WTC11 (cell line): ENCODE measurements at regions not wholly inside any gene's neighbourhood (a gene's known extent, or its start where the extent isn't known, plus 50 kb on each side); places are given as distances from the start of the nearest gene placed in this dataset.

ENCODE experiments used
- ATAC-seq: fragments of 200-7000 bp; cut with Tn5 transposase; 2 replicates; pipeline ENCODE4 v1.10.0; 2021; ENCODE audit warnings: mild to moderate bottlenecking, moderate library complexity
- CTCF ChIA-PET: fragments of 300-600 bp; sonication (Branson Sonifier 250); formaldehyde crosslinking; loops from one replicate; lab custom pipeline; 2021; ENCODE audit warnings: antibody characterized with exemption; lab: Charles Lee
- POLR2A ChIA-PET: fragments of 350-600 bp; sonication (Branson Sonifier 250); formaldehyde crosslinking; loops from one replicate; lab custom pipeline; 2021; ENCODE audit warnings: antibody characterized with exemption; lab: Charles Lee
- DNase-seq: peaks from one replicate; pipeline ENCODE4 v3.0.0; 2021; ENCODE audit warnings: low spot score
- H3K27ac Mint-ChIP-seq: 2 replicates; pipeline ENCODE4 v1.8.0; 2021; ENCODE audit warnings: mixed read lengths
- H3K27me3 Mint-ChIP-seq: 2 replicates; pipeline ENCODE4 v1.8.0; 2021; ENCODE audit warnings: low read depth, mild to moderate bottlenecking, moderate library complexity, mixed read lengths
- H3K36me3 Mint-ChIP-seq: 2 replicates; pipeline ENCODE4 v1.8.0; 2021; ENCODE audit warnings: mixed read lengths
- H3K4me1 Mint-ChIP-seq: 2 replicates; pipeline ENCODE4 v1.8.0; 2022; ENCODE audit warnings: mixed read lengths
- H3K4me3 Mint-ChIP-seq: 2 replicates; pipeline ENCODE4 v1.8.0; 2021; ENCODE audit warnings: mild to moderate bottlenecking, moderate library complexity, mixed read lengths
- H3K9me3 Mint-ChIP-seq: 2 replicates; pipeline ENCODE4 v1.8.0; 2021; ENCODE audit warnings: mixed read lengths
- ATF1 ChIP-seq: sonication (generic); formaldehyde crosslinking; IDR thresholded peaks from 2 replicates; pipeline ENCODE4 v1.8.1; 2023; ENCODE audit warnings: mild to moderate bottlenecking, moderate library complexity, missing genetic modification reagents
- CREB1 ChIP-seq: sonication (generic); formaldehyde crosslinking; IDR thresholded peaks from 2 replicates; pipeline ENCODE4 v1.8.0; 2023; ENCODE audit warnings: mild to moderate bottlenecking, missing genetic modification reagents
- E2F1 ChIP-seq: sonication (generic); formaldehyde crosslinking; IDR thresholded peaks from 2 replicates; pipeline ENCODE4 v1.8.0; 2022; ENCODE audit warnings: mild to moderate bottlenecking, missing genetic modification reagents
- E2F5 ChIP-seq: sonication (generic); formaldehyde crosslinking; IDR thresholded peaks from 2 replicates; pipeline ENCODE4 v1.8.1; 2022; ENCODE audit warnings: mild to moderate bottlenecking, moderate library complexity, missing genetic modification reagents
- FOXK1 ChIP-seq: sonication (generic); formaldehyde crosslinking; IDR thresholded peaks from 2 replicates; pipeline ENCODE4 v1.8.0; 2022; ENCODE audit warnings: mild to moderate bottlenecking, moderate library complexity, missing genetic modification reagents
- FOXP1 ChIP-seq: sonication (generic); formaldehyde crosslinking; IDR thresholded peaks from 2 replicates; pipeline ENCODE4 v1.8.0; 2022; ENCODE audit warnings: missing genetic modification reagents, mild to moderate bottlenecking, moderate library complexity, borderline replicate concordance
- GABPB1 ChIP-seq: sonication (generic); formaldehyde crosslinking; IDR thresholded peaks from 2 replicates; pipeline ENCODE4 v1.8.1; 2023; ENCODE audit warnings: mild to moderate bottlenecking, missing genetic modification reagents
- NFE2L1 ChIP-seq: sonication (generic); formaldehyde crosslinking; IDR thresholded peaks from 2 replicates; pipeline ENCODE4 v1.8.1; 2023; ENCODE audit warnings: missing genetic modification reagents
- RELA ChIP-seq: sonication (generic); formaldehyde crosslinking; IDR thresholded peaks from 2 replicates; pipeline ENCODE4 v1.8.1; 2022; ENCODE audit warnings: missing genetic modification reagents, mild to moderate bottlenecking, borderline replicate concordance
- SOX15 ChIP-seq: fragments of 250-450 bp; sonication (Bioruptor Pico); IDR thresholded peaks from 2 replicates; pipeline ENCODE4 v1.9.0; 2021; ENCODE audit warnings: mild to moderate bottlenecking
- TEAD1 ChIP-seq: sonication (generic); formaldehyde crosslinking; IDR thresholded peaks from 2 replicates; pipeline ENCODE4 v1.8.0; 2022; ENCODE audit warnings: mild to moderate bottlenecking, missing genetic modification reagents
- ZMAT4 ChIP-seq: fragments of 250-450 bp; sonication (Bioruptor Pico); IDR thresholded peaks from 2 replicates; pipeline ENCODE4 v1.9.0; 2021; ENCODE audit warnings: mild to moderate bottlenecking
- ZNF121 ChIP-seq: sonication (generic); formaldehyde crosslinking; IDR thresholded peaks from 2 replicates; pipeline ENCODE4 v1.8.0; 2023; ENCODE audit warnings: missing genetic modification reagents
- ZNF219 ChIP-seq: sonication (generic); formaldehyde crosslinking; IDR thresholded peaks from 2 replicates; pipeline ENCODE4 v1.8.0; 2023; ENCODE audit warnings: missing genetic modification reagents, mild to moderate bottlenecking, borderline replicate concordance
- ZNF263 ChIP-seq: sonication (generic); formaldehyde crosslinking; IDR thresholded peaks from 2 replicates; pipeline ENCODE4 v1.8.1; 2022; ENCODE audit warnings: low read depth, mild to moderate bottlenecking, moderate library complexity, missing genetic modification reagents
- ZNF671 ChIP-seq: fragments of 250-450 bp; sonication (Bioruptor Pico); IDR thresholded peaks from 2 replicates; pipeline ENCODE4 v1.8.0; 2021; ENCODE audit warnings: mild to moderate bottlenecking
- ZSCAN18 ChIP-seq: fragments of 250-450 bp; sonication (Bioruptor Pico); IDR thresholded peaks from 2 replicates; pipeline ENCODE4 v2.1.2; 2022; ENCODE audit warnings: mild to moderate bottlenecking, moderate library complexity
- TF ChIP-seq, protein P1 (sequence below): sonication (generic); formaldehyde crosslinking; IDR thresholded peaks from 2 replicates; pipeline ENCODE4 v1.8.0; 2023; ENCODE audit warnings: missing genetic modification reagents
- TF ChIP-seq, protein P2 (sequence below): sonication (generic); formaldehyde crosslinking; conservative IDR thresholded peaks from 2 replicates; pipeline ENCODE4 v1.8.1; 2023; ENCODE audit warnings: mild to moderate bottlenecking, low read depth, missing genetic modification reagents, moderate library complexity
- TF ChIP-seq, protein P3 (sequence below): sonication (generic); formaldehyde crosslinking; IDR thresholded peaks from 2 replicates; pipeline ENCODE4 v1.8.1; 2023; ENCODE audit warnings: mild to moderate bottlenecking, missing genetic modification reagents
- TF ChIP-seq, protein P4 (sequence below): sonication (generic); formaldehyde crosslinking; IDR thresholded peaks from 2 replicates; pipeline ENCODE4 v1.8.1; 2022; ENCODE audit warnings: mild to moderate bottlenecking, missing genetic modification reagents, moderate library complexity, borderline replicate concordance

GRCh38 chr3:115236496-115236895 is 89.4 kb upstream of the ZBTB20 start (continued):
- TF ChIP-seq RELA (no peak), ATF1 (no peak), ZNF263 (no peak), FOXK1 (no peak), FOXP1 (CRISPR knock-in tag) (no peak), ZNF219 (CRISPR knock-in tag) (no peak), E2F1 (CRISPR knock-in tag) (no peak), GABPB1 (no peak), ZMAT4 (CRISPR knock-in tag) (no peak)

- DNase-seq: no peak
- Mint-ChIP-seq H3K27ac (no peak overlapping the region), H3K27me3 (no peaks in the 10 kb centered on the region), H3K4me3 (no peak overlapping the region), H3K9me3 (peaks cover 8% of the 10 kb centered on the region)
- POLR2A ChIA-PET: no interaction called here
- no peak for ATAC-seq
- no peak for TF ChIP-seq ZNF671
- TF ChIP-seq, all 79 proteins: peak for 0
- CTCF ChIA-PET: no interaction called here
- no peaks in the 10 kb centered on the region for H3K4me1 Mint-ChIP-seq
- H3K36me3 Mint-ChIP-seq: no peaks in the 10 kb centered on the region
Observed at GRCh38 chr3:115239717-115240116, 92.6 kb upstream of the ZBTB20 start.

- DNase-seq (no peak), ATAC-seq (no peak)
- no peak overlapping the region for H3K27ac Mint-ChIP-seq
- peaks cover 8% of the 10 kb centered on the region for H3K9me3 Mint-ChIP-seq
- H3K36me3 Mint-ChIP-seq: no peaks in the 10 kb centered on the region
- TF ChIP-seq, protein P1, sequence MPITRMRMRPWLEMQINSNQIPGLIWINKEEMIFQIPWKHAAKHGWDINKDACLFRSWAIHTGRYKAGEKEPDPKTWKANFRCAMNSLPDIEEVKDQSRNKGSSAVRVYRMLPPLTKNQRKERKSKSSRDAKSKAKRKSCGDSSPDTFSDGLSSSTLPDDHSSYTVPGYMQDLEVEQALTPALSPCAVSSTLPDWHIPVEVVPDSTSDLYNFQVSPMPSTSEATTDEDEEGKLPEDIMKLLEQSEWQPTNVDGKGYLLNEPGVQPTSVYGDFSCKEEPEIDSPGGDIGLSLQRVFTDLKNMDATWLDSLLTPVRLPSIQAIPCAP (CRISPR knock-in tag): no peak
- TF ChIP-seq, protein P2, sequence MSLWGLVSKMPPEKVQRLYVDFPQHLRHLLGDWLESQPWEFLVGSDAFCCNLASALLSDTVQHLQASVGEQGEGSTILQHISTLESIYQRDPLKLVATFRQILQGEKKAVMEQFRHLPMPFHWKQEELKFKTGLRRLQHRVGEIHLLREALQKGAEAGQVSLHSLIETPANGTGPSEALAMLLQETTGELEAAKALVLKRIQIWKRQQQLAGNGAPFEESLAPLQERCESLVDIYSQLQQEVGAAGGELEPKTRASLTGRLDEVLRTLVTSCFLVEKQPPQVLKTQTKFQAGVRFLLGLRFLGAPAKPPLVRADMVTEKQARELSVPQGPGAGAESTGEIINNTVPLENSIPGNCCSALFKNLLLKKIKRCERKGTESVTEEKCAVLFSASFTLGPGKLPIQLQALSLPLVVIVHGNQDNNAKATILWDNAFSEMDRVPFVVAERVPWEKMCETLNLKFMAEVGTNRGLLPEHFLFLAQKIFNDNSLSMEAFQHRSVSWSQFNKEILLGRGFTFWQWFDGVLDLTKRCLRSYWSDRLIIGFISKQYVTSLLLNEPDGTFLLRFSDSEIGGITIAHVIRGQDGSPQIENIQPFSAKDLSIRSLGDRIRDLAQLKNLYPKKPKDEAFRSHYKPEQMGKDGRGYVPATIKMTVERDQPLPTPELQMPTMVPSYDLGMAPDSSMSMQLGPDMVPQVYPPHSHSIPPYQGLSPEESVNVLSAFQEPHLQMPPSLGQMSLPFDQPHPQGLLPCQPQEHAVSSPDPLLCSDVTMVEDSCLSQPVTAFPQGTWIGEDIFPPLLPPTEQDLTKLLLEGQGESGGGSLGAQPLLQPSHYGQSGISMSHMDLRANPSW (CRISPR knock-in tag): no peak
- TF ChIP-seq ZSCAN18 (CRISPR knock-in tag): no peak
- no peak for TF ChIP-seq NFE2L1 (CRISPR knock-in tag)
- TF ChIP-seq TEAD1: no peak
- no peak for TF ChIP-seq E2F5 (CRISPR knock-in tag)
- no peak for TF ChIP-seq SOX15 (CRISPR knock-in tag)
- no peak for TF ChIP-seq ZNF121 (CRISPR knock-in tag)
- TF ChIP-seq, protein P3, sequence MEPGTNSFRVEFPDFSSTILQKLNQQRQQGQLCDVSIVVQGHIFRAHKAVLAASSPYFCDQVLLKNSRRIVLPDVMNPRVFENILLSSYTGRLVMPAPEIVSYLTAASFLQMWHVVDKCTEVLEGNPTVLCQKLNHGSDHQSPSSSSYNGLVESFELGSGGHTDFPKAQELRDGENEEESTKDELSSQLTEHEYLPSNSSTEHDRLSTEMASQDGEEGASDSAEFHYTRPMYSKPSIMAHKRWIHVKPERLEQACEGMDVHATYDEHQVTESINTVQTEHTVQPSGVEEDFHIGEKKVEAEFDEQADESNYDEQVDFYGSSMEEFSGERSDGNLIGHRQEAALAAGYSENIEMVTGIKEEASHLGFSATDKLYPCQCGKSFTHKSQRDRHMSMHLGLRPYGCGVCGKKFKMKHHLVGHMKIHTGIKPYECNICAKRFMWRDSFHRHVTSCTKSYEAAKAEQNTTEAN: no peak
- TF ChIP-seq, protein P4, sequence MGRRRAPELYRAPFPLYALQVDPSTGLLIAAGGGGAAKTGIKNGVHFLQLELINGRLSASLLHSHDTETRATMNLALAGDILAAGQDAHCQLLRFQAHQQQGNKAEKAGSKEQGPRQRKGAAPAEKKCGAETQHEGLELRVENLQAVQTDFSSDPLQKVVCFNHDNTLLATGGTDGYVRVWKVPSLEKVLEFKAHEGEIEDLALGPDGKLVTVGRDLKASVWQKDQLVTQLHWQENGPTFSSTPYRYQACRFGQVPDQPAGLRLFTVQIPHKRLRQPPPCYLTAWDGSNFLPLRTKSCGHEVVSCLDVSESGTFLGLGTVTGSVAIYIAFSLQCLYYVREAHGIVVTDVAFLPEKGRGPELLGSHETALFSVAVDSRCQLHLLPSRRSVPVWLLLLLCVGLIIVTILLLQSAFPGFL (CRISPR knock-in tag): no peak
- no peak for TF ChIP-seq CREB1 (CRISPR knock-in tag)
- CTCF ChIA-PET: no interaction called here
- H3K27me3 Mint-ChIP-seq: no peaks in the 10 kb centered on the region
- no peak overlapping the region for H3K4me3 Mint-ChIP-seq
- POLR2A ChIA-PET: no interaction called here
- peaks cover 3% of the 10 kb centered on the region for H3K4me1 Mint-ChIP-seq
Observed at GRCh38 chr3:115244350-115244749, 97.3 kb upstream of the ZBTB20 start.
